ENCODE measurements at regions not wholly inside any gene's neighbourhood (a gene's known extent, or its start where the extent isn't known, plus 50 kb on each side); places are given as distances from the start of the nearest gene placed in this dataset.

DNA sequence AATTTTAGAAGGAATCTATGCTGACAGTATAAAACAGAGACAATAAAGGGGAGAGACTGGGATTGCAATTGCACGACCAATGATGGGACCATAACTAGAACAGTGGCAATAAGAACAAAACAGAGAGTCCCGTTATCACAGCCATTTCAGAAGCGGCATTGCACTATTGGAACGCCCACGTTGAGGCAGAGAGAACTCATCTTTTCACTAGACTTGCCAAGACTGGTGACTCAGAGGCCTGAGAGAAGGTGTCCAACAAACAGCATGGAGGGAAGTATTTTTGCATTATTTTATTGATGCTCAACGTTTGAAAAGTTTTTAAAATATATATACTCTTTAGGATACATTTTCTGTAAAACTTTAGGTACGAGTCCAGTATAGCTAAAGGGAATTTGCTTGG lies 737.7 kb downstream of the TLE1 start:
- Histone ChIP-seq H3K9ac (ENCODE audit: low read depth in 1 of 3, low read length in 3 of 3) (no peak overlapping the region), H3K36me3 (ENCODE audit: control insufficient read depth in 3 of 3, insufficient read depth in 3 of 3, low read length in 3 of 3) (no peaks in the 10 kb centered on the region), H3K27ac (ENCODE audit: low read depth, low read length) (no peak overlapping the region), H3K9me3 (ENCODE audit: control insufficient read depth in 3 of 3, low read length in 3 of 3) (no peaks in the 10 kb centered on the region), H3K4me1 (ENCODE audit: control insufficient read depth in 3 of 3, insufficient read depth in 3 of 3, low read length in 3 of 3) (no peaks in the 10 kb centered on the region), H3K27me3 (ENCODE audit: control insufficient read depth in 3 of 3, insufficient read depth in 3 of 3, low read length in 3 of 3) (no peaks in the 10 kb centered on the region), H3K4me3 (ENCODE audit: low read length in 3 of 3) (no peak overlapping the region)

DNA sequence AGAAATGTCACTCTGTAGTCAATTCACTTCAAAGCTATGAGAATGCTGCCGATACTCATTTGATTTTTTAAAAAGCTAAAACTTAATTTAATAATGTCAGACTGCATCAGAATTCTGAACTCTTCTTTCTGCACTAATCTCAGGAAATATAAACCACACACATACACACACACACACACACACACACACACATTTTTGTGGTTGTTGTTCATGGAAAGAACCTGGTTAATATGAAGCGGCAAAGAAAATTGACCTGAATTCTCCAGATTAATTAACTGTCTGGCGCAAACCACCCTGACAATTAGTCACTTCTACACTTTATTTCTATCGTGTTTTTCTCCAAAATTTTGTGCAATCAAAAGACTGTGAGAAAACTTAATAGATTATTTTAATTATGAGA lies 740.5 kb downstream of the TLE1 start:
- Histone ChIP-seq H3K9ac (ENCODE audit: low read depth in 1 of 3, low read length in 3 of 3) (no peak overlapping the region), H3K9me3 (ENCODE audit: control insufficient read depth in 3 of 3, low read length in 3 of 3) (no peaks in the 10 kb centered on the region), H3K4me3 (ENCODE audit: low read length in 3 of 3) (no peak overlapping the region), H3K27ac (ENCODE audit: low read depth, low read length) (no peak overlapping the region), H3K27me3 (ENCODE audit: control insufficient read depth in 3 of 3, insufficient read depth in 3 of 3, low read length in 3 of 3) (no peaks in the 10 kb centered on the region), H3K36me3 (ENCODE audit: control insufficient read depth in 3 of 3, insufficient read depth in 3 of 3, low read length in 3 of 3) (no peaks in the 10 kb centered on the region), H3K4me1 (ENCODE audit: control insufficient read depth in 3 of 3, insufficient read depth in 3 of 3, low read length in 3 of 3) (no peaks in the 10 kb centered on the region)

- Histone ChIP-seq H3K36me3 (ENCODE audit: control insufficient read depth in 3 of 3, insufficient read depth in 3 of 3, low read length in 3 of 3) (no peaks in the 10 kb centered on the region), H3K4me1 (ENCODE audit: control insufficient read depth in 3 of 3, insufficient read depth in 3 of 3, low read length in 3 of 3) (no peaks in the 10 kb centered on the region), H3K27me3 (ENCODE audit: control insufficient read depth in 3 of 3, insufficient read depth in 3 of 3, low read length in 3 of 3) (no peaks in the 10 kb centered on the region), H3K9ac (ENCODE audit: low read depth in 1 of 3, low read length in 3 of 3) (no peak overlapping the region), H3K27ac (ENCODE audit: low read depth, low read length) (no peak overlapping the region), H3K4me3 (ENCODE audit: low read length in 3 of 3) (no peak overlapping the region), H3K9me3 (ENCODE audit: control insufficient read depth in 3 of 3, low read length in 3 of 3) (no peaks in the 10 kb centered on the region)
These were observed 741.3 kb downstream of the TLE1 start for GRCh38 chr9:80948066-80948465.

- Histone ChIP-seq H3K9ac (ENCODE audit: low read depth in 1 of 3, low read length in 3 of 3) (no peak overlapping the region), H3K4me1 (ENCODE audit: control insufficient read depth in 3 of 3, insufficient read depth in 3 of 3, low read length in 3 of 3) (no peaks in the 10 kb centered on the region), H3K27ac (ENCODE audit: low read depth, low read length) (no peak overlapping the region), H3K27me3 (ENCODE audit: control insufficient read depth in 3 of 3, insufficient read depth in 3 of 3, low read length in 3 of 3) (no peaks in the 10 kb centered on the region), H3K4me3 (ENCODE audit: low read length in 3 of 3) (no peak overlapping the region), H3K36me3 (ENCODE audit: control insufficient read depth in 3 of 3, insufficient read depth in 3 of 3, low read length in 3 of 3) (no peaks in the 10 kb centered on the region), H3K9me3 (ENCODE audit: control insufficient read depth in 3 of 3, low read length in 3 of 3) (no peaks in the 10 kb centered on the region)
These were observed 742.7 kb downstream of the TLE1 start for GRCh38 chr9:80946496-80947170.

DNA sequence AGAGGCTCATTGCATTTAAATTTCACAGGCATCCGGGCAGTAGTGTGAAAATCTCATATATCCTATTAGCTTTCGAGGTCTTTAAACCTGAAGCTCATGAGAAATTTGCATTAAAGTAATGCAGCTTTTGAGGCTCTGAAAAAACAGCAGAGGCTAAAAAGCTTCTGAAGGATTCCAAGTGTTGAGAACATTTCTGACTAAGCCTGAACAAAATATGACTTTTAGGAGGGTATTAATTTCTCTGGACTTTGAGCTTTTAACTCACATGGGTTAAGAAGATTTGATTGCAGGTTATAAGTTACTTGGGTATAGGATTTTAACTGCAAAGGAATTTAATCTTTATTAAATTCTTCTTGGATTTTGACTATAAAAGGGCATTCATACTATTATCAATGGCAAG lies 743.9 kb downstream of the TLE1 start:
- H3K4me1 ChIP-seq (ENCODE audit: control insufficient read depth in 3 of 3, insufficient read depth in 3 of 3, low read length in 3 of 3), result no peaks in the 10 kb centered on the region

DNA sequence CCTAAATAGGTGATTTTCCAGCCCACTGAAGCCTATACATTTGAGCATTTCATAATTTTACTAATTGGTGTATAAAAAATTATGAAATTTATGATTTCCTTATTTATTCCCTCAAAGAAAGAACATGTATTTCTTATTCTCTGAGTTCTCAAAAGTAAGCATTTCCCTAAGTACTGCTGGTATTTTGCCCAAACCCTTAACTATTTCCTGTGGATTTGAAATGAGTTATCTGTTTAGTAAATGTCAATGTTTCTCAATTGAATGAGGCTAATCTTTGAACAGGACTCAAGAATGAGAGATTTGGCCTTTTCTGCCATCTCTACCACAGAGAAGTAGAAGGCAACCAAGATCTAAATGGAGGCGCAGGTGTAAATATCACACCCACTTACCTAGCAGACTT lies 751.7 kb downstream of the TLE1 start:
- Histone ChIP-seq H3K9ac (ENCODE audit: low read depth in 1 of 3, low read length in 3 of 3) (no peak overlapping the region), H3K36me3 (ENCODE audit: control insufficient read depth in 3 of 3, insufficient read depth in 3 of 3, low read length in 3 of 3) (no peaks in the 10 kb centered on the region), H3K27me3 (ENCODE audit: control insufficient read depth in 3 of 3, insufficient read depth in 3 of 3, low read length in 3 of 3) (no peaks in the 10 kb centered on the region), H3K27ac (ENCODE audit: low read depth, low read length) (no peak overlapping the region), H3K9me3 (ENCODE audit: control insufficient read depth in 3 of 3, low read length in 3 of 3) (no peaks in the 10 kb centered on the region), H3K4me3 (ENCODE audit: low read length in 3 of 3) (no peak overlapping the region), H3K4me1 (ENCODE audit: control insufficient read depth in 3 of 3, insufficient read depth in 3 of 3, low read length in 3 of 3) (no peaks in the 10 kb centered on the region)

More for the DNA sequence above, 743.9 kb downstream of the TLE1 start:
- H3K36me3 ChIP-seq (ENCODE audit: control insufficient read depth in 3 of 3, insufficient read depth in 3 of 3, low read length in 3 of 3), result no peaks in the 10 kb centered on the region
- H3K9me3 ChIP-seq (ENCODE audit: control insufficient read depth in 3 of 3, low read length in 3 of 3), result no peaks in the 10 kb centered on the region
- H3K27ac ChIP-seq (ENCODE audit: low read depth, low read length), result no peak overlapping the region
- H3K27me3 ChIP-seq (ENCODE audit: control insufficient read depth in 3 of 3, insufficient read depth in 3 of 3, low read length in 3 of 3), result no peaks in the 10 kb centered on the region
- no peak overlapping the region for H3K9ac ChIP-seq (ENCODE audit: low read depth in 1 of 3, low read length in 3 of 3)
- H3K4me3 ChIP-seq (ENCODE audit: low read length in 3 of 3), result no peak overlapping the region

GRCh38 chr9:80934095-80934494 lies 755.3 kb downstream of the TLE1 start:
- Histone ChIP-seq H3K27me3 (ENCODE audit: control insufficient read depth in 3 of 3, insufficient read depth in 3 of 3, low read length in 3 of 3) (no peaks in the 10 kb centered on the region), H3K36me3 (ENCODE audit: control insufficient read depth in 3 of 3, insufficient read depth in 3 of 3, low read length in 3 of 3) (no peaks in the 10 kb centered on the region), H3K9ac (ENCODE audit: low read depth in 1 of 3, low read length in 3 of 3) (no peak overlapping the region), H3K4me1 (ENCODE audit: control insufficient read depth in 3 of 3, insufficient read depth in 3 of 3, low read length in 3 of 3) (no peaks in the 10 kb centered on the region), H3K4me3 (ENCODE audit: low read length in 3 of 3) (no peak overlapping the region), H3K27ac (ENCODE audit: low read depth, low read length) (no peak overlapping the region), H3K9me3 (ENCODE audit: control insufficient read depth in 3 of 3, low read length in 3 of 3) (no peaks in the 10 kb centered on the region)

DNA sequence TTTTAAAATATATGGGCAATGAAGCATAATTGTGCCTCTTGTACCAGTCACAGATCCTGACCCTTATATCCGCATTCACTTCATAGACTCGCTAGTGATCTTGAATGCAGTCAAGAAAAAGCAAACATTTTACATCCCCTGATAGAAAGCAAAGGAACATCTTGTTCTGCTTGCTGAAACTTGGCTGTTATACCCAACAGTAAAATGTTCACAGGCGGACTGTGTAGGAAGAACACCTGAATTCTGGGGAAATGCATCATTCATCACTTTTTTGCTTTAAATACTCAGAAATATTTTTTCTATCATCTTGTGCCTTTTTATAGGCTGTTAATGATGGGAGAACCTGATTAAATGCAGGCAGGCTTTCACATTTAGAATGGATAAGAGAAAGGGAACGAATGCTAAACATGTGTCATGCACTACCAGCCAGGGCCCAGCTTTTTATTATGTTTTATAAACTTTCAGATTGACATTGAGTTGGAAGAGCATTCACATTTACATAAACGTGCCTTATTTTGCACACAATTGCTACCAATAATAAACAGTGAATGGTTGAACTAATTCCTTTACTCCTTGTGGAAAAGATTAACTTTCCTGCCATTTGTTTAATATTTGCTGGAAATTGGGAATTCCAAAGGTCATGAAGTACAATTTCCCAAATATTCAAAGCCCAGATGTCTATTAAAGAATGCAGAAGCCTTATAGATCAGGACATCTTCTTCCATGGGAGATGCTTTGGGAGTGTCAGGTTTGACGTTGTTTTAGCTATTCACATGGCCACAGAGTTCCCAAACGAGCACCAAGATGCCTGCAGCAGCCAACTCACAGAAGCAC lies 756.2 kb downstream of the TLE1 start:
- no peak overlapping the region for H3K9ac ChIP-seq (ENCODE audit: low read depth in 1 of 3, low read length in 3 of 3)
- H3K27me3 ChIP-seq (ENCODE audit: control insufficient read depth in 3 of 3, insufficient read depth in 3 of 3, low read length in 3 of 3), result no peaks in the 10 kb centered on the region
- H3K27ac ChIP-seq (ENCODE audit: low read depth, low read length), result no peak overlapping the region
- H3K4me1 ChIP-seq (ENCODE audit: control insufficient read depth in 3 of 3, insufficient read depth in 3 of 3, low read length in 3 of 3), result no peaks in the 10 kb centered on the region
- no peak overlapping the region for H3K4me3 ChIP-seq (ENCODE audit: low read length in 3 of 3)
- H3K9me3 ChIP-seq (ENCODE audit: control insufficient read depth in 3 of 3, low read length in 3 of 3), result no peaks in the 10 kb centered on the region
- no peaks in the 10 kb centered on the region for H3K36me3 ChIP-seq (ENCODE audit: control insufficient read depth in 3 of 3, insufficient read depth in 3 of 3, low read length in 3 of 3)

GRCh38 chr9:80932181-80932580 lies 757.2 kb downstream of the TLE1 start:
- Histone ChIP-seq H3K4me1 (ENCODE audit: control insufficient read depth in 3 of 3, insufficient read depth in 3 of 3, low read length in 3 of 3) (no peaks in the 10 kb centered on the region), H3K36me3 (ENCODE audit: control insufficient read depth in 3 of 3, insufficient read depth in 3 of 3, low read length in 3 of 3) (no peaks in the 10 kb centered on the region), H3K27me3 (ENCODE audit: control insufficient read depth in 3 of 3, insufficient read depth in 3 of 3, low read length in 3 of 3) (no peaks in the 10 kb centered on the region), H3K27ac (ENCODE audit: low read depth, low read length) (no peak overlapping the region), H3K9me3 (ENCODE audit: control insufficient read depth in 3 of 3, low read length in 3 of 3) (no peaks in the 10 kb centered on the region), H3K4me3 (ENCODE audit: low read length in 3 of 3) (no peak overlapping the region), H3K9ac (ENCODE audit: low read depth in 1 of 3, low read length in 3 of 3) (no peak overlapping the region)

DNA sequence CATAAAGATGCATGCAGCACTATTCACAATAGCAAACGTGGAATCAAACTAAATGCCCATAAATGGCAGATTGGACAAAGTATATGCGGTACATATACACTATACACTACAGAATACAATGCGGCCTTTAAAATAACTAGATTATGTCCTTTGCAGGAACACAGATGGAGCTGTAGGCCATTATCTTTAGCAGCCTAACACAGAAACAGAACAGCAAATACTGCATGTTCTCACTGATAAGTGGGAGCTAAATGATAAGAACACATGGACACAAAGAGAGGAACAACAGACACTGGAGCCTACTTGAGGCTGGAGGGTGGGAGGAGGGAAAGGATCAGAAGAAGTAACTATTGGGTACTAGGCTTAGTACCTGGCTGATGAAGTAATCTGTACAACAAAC lies 758.2 kb downstream of the TLE1 start:
- no peak overlapping the region for H3K9ac ChIP-seq (ENCODE audit: low read depth in 1 of 3, low read length in 3 of 3)
- H3K9me3 ChIP-seq (ENCODE audit: control insufficient read depth in 3 of 3, low read length in 3 of 3), result no peaks in the 10 kb centered on the region
- H3K27ac ChIP-seq (ENCODE audit: low read depth, low read length), result no peak overlapping the region
- H3K36me3 ChIP-seq (ENCODE audit: control insufficient read depth in 3 of 3, insufficient read depth in 3 of 3, low read length in 3 of 3), result no peaks in the 10 kb centered on the region
- H3K4me3 ChIP-seq (ENCODE audit: low read length in 3 of 3), result no peak overlapping the region
- H3K4me1 ChIP-seq (ENCODE audit: control insufficient read depth in 3 of 3, insufficient read depth in 3 of 3, low read length in 3 of 3), result no peaks in the 10 kb centered on the region
- H3K27me3 ChIP-seq (ENCODE audit: control insufficient read depth in 3 of 3, insufficient read depth in 3 of 3, low read length in 3 of 3), result no peaks in the 10 kb centered on the region
